Transverse colon (tissue), 3 donors: ENCODE measurements at regions not wholly inside any gene's neighbourhood (a gene's known extent, or its start where the extent isn't known, plus 50 kb on each side); places are given as distances from the start of the nearest gene placed in this dataset.
A peak's percentile ranks its signal among the peaks of the same experiment; 100 is the strongest.

ENCODE experiments used
- POLR2A ChIP-seq: fragments of 450-650 bp; IDR thresholded peaks from one replicate; pipeline ENCODE4 v1.6.1; 2016; ENCODE audit warnings: antibody characterized with exemption, mild to moderate bottlenecking, moderate library complexity
- TF ChIP-seq, protein P1 (sequence below), 5 experiments: fragments of 200-600 bp in 3 of 5; fragments of 450-650 bp in 2 of 5; sonication (generic) in 3 of 5; IDR thresholded peaks; 1 replicate in 2 of 5; 2 replicates in 3 of 5; pipeline ENCODE4 v1.5.1; 2016 to 2017; ENCODE audit warnings: antibody characterized with exemption in 5 of 5, inconsistent platforms in 3 of 5, mild to moderate bottlenecking in 2 of 5, moderate library complexity in 1 of 5

- no peak for TF ChIP-seq POLR2A
- TF ChIP-seq, protein P1, sequence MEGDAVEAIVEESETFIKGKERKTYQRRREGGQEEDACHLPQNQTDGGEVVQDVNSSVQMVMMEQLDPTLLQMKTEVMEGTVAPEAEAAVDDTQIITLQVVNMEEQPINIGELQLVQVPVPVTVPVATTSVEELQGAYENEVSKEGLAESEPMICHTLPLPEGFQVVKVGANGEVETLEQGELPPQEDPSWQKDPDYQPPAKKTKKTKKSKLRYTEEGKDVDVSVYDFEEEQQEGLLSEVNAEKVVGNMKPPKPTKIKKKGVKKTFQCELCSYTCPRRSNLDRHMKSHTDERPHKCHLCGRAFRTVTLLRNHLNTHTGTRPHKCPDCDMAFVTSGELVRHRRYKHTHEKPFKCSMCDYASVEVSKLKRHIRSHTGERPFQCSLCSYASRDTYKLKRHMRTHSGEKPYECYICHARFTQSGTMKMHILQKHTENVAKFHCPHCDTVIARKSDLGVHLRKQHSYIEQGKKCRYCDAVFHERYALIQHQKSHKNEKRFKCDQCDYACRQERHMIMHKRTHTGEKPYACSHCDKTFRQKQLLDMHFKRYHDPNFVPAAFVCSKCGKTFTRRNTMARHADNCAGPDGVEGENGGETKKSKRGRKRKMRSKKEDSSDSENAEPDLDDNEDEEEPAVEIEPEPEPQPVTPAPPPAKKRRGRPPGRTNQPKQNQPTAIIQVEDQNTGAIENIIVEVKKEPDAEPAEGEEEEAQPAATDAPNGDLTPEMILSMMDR (IDR thresholded peaks at IDR 0.05) = peak in 1 of 5 experiments; percentile 13
Observed at GRCh38 chr11:70618431-70619101, 220.2 kb downstream of the CTTN start.
